ENCODE measurements at regions not wholly inside any gene's neighbourhood (a gene's known extent, or its start where the extent isn't known, plus 50 kb on each side); places are given as distances from the start of the nearest gene placed in this dataset.

GRCh38 chr2:34547900-34548299, 948.8 kb upstream of the FAM98A start:
- Mint-ChIP-seq H3K36me3 (ENCODE audit: low read depth) (no peaks in the 10 kb centered on the region), H3K4me1 (no peaks in the 10 kb centered on the region), H3K27me3 (ENCODE audit: low read depth) (no peaks in the 10 kb centered on the region), H3K4me3 (no peak overlapping the region), H3K9me3 (peaks cover 12% of the 10 kb centered on the region), H3K27ac (no peak overlapping the region)
- no peak for TF ChIP-seq CTCF (IDR thresholded peaks at IDR 0.05; ENCODE audit: unreplicated experiment in 3 of 3)

GRCh38 chr2:34547340-34547739, 948.2 kb upstream of the FAM98A start:
- no peaks in the 10 kb centered on the region for H3K4me1 Mint-ChIP-seq
- TF ChIP-seq CTCF (IDR thresholded peaks at IDR 0.05; ENCODE audit: unreplicated experiment in 3 of 3), result no peak
- H3K36me3 Mint-ChIP-seq (ENCODE audit: low read depth), result no peaks in the 10 kb centered on the region
- H3K9me3 Mint-ChIP-seq, result peaks cover 12% of the 10 kb centered on the region
- H3K27ac Mint-ChIP-seq, result no peak overlapping the region
- no peaks in the 10 kb centered on the region for H3K27me3 Mint-ChIP-seq (ENCODE audit: low read depth)
- H3K4me3 Mint-ChIP-seq, result no peak overlapping the region

- peaks cover 16% of the 10 kb centered on the region for H3K9me3 Mint-ChIP-seq
- no peak overlapping the region for H3K27ac Mint-ChIP-seq
- H3K4me1 Mint-ChIP-seq, result no peaks in the 10 kb centered on the region
- no peak overlapping the region for H3K4me3 Mint-ChIP-seq
- TF ChIP-seq CTCF (IDR thresholded peaks at IDR 0.05; ENCODE audit: unreplicated experiment in 3 of 3), result no peak
- H3K27me3 Mint-ChIP-seq (ENCODE audit: low read depth), result no peaks in the 10 kb centered on the region
- no peaks in the 10 kb centered on the region for H3K36me3 Mint-ChIP-seq (ENCODE audit: low read depth)
Observed at GRCh38 chr2:34545486-34546136, 946.5 kb upstream of the FAM98A start.

- Mint-ChIP-seq H3K9me3 (peaks cover 1% of the 10 kb centered on the region), H3K4me1 (no peaks in the 10 kb centered on the region), H3K27me3 (ENCODE audit: low read depth) (no peaks in the 10 kb centered on the region), H3K4me3 (no peak overlapping the region), H3K27ac (no peak overlapping the region), H3K36me3 (ENCODE audit: low read depth) (no peaks in the 10 kb centered on the region)
- no peak for TF ChIP-seq CTCF (IDR thresholded peaks at IDR 0.05; ENCODE audit: unreplicated experiment in 3 of 3)
Observed at GRCh38 chr2:34534761-34535160, 935.7 kb upstream of the FAM98A start.

- no peaks in the 10 kb centered on the region for H3K36me3 Mint-ChIP-seq (ENCODE audit: low read depth)
- H3K4me3 Mint-ChIP-seq, result no peak overlapping the region
- no peaks in the 10 kb centered on the region for H3K9me3 Mint-ChIP-seq
- no peaks in the 10 kb centered on the region for H3K27me3 Mint-ChIP-seq (ENCODE audit: low read depth)
- H3K4me1 Mint-ChIP-seq, result no peaks in the 10 kb centered on the region
- no peak for TF ChIP-seq CTCF (IDR thresholded peaks at IDR 0.05; ENCODE audit: unreplicated experiment in 3 of 3)
- H3K27ac Mint-ChIP-seq, result no peak overlapping the region
Observed at GRCh38 chr2:34534341-34534740, 935.2 kb upstream of the FAM98A start.

- no peak overlapping the region for H3K4me3 Mint-ChIP-seq
Observed at GRCh38 chr2:34533585-34534183, 934.6 kb upstream of the FAM98A start.

More at GRCh38 chr2:34533585-34534183, 934.6 kb upstream of the FAM98A start:
- Mint-ChIP-seq H3K27ac (no peak overlapping the region), H3K4me1 (no peaks in the 10 kb centered on the region), H3K36me3 (ENCODE audit: low read depth) (no peaks in the 10 kb centered on the region), H3K9me3 (no peaks in the 10 kb centered on the region), H3K27me3 (ENCODE audit: low read depth) (no peaks in the 10 kb centered on the region)
- no peak for TF ChIP-seq CTCF (IDR thresholded peaks at IDR 0.05; ENCODE audit: unreplicated experiment in 3 of 3)

Data from nephron (organoid).